Colonic mucosa (tissue), 4 donors: ENCODE measurements at regions not wholly inside any gene's neighbourhood (a gene's known extent, or its start where the extent isn't known, plus 50 kb on each side); places are given as distances from the start of the nearest gene placed in this dataset.

ENCODE experiments used
- DNase-seq: peaks from one replicate; pipeline ENCODE4 v3.0.0-alpha.2; 2020
- H3K27ac ChIP-seq: fragments of 200-600 bp; one replicate; pipeline ENCODE4 v1.8.0; 2021
- H3K27me3 ChIP-seq: fragments of 200-600 bp; one replicate; pipeline ENCODE4 v1.8.0; 2021
- H3K36me3 ChIP-seq: fragments of 200-600 bp; one replicate; pipeline ENCODE4 v1.8.0; 2021
- H3K4me1 ChIP-seq: fragments of 200-600 bp; one replicate; pipeline ENCODE4 v1.8.0; 2021; ENCODE audit warnings: mild to moderate bottlenecking
- H3K4me3 ChIP-seq: fragments of 200-600 bp; one replicate; pipeline ENCODE4 v1.8.0; 2021
- H3K9ac ChIP-seq, 2 donors: one replicate each; pipeline ENCODE4 v1.7.0; 2013; ENCODE audit warnings: control low read depth in 2 of 2, low read depth in 2 of 2, low read length in 2 of 2
- H3K9me3 ChIP-seq: fragments of 200-600 bp; one replicate; pipeline ENCODE4 v1.8.0; 2021
- CTCF ChIP-seq: fragments of 200-600 bp; IDR thresholded peaks from one replicate; pipeline ENCODE4 v1.8.0; 2022; ENCODE audit warnings: antibody characterized with exemption, mild to moderate bottlenecking
- intact Hi-C: fragments of 100-400 bp; cut with DNase I; formaldehyde crosslinking; loops from one replicate; pipeline ENCODE4 v1.14.1; 2022
- donor health status: healthy.
- donor health status: DM: no; HTN: no; CAD: no.
- donor health status: DM: no; HTN: no; CAD: no.

- no peak for TF ChIP-seq CTCF
- Histone ChIP-seq H3K9me3 (no peaks in the 10 kb centered on the region), H3K27me3 (no peaks in the 10 kb centered on the region), H3K27ac (no peak overlapping the region), H3K36me3 (no peaks in the 10 kb centered on the region), H3K4me1 (no peaks in the 10 kb centered on the region), H3K9ac (no peak overlapping the region), H3K4me3 (no peak overlapping the region)
- DNase-seq, result no peak
- intact Hi-C loops, result no loop called here
Observed at GRCh38 chr4:62243895-62244294, 1043.8 kb downstream of the ADGRL3 start.

- Histone ChIP-seq H3K27me3 (no peaks in the 10 kb centered on the region), H3K27ac (no peak overlapping the region), H3K9ac (no peak overlapping the region), H3K4me3 (no peak overlapping the region), H3K9me3 (no peaks in the 10 kb centered on the region), H3K4me1 (no peaks in the 10 kb centered on the region), H3K36me3 (no peaks in the 10 kb centered on the region)
- TF ChIP-seq CTCF, result no peak
- intact Hi-C loops, result no loop called here
- DNase-seq, result no peak
Observed at GRCh38 chr4:62235911-62236310, 1035.8 kb downstream of the ADGRL3 start.

- no peaks in the 10 kb centered on the region for H3K4me1 ChIP-seq
- no peak for TF ChIP-seq CTCF
- no peaks in the 10 kb centered on the region for H3K36me3 ChIP-seq
- no peaks in the 10 kb centered on the region for H3K9me3 ChIP-seq
- DNase-seq, result no peak
- H3K9ac ChIP-seq, result no peak overlapping the region
- H3K27me3 ChIP-seq, result no peaks in the 10 kb centered on the region
- intact Hi-C loops, result no loop called here
- H3K4me3 ChIP-seq, result no peak overlapping the region
- H3K27ac ChIP-seq, result no peak overlapping the region
Observed at GRCh38 chr4:62232814-62233213, 1032.7 kb downstream of the ADGRL3 start.

GRCh38 chr4:62231994-62232393, 1031.9 kb downstream of the ADGRL3 start:
- Histone ChIP-seq H3K4me1 (no peaks in the 10 kb centered on the region), H3K36me3 (no peaks in the 10 kb centered on the region), H3K9me3 (no peaks in the 10 kb centered on the region), H3K27ac (no peak overlapping the region), H3K9ac (no peak overlapping the region), H3K27me3 (no peaks in the 10 kb centered on the region), H3K4me3 (no peak overlapping the region)
- DNase-seq, result no peak
- intact Hi-C loops, result no loop called here
- TF ChIP-seq CTCF, result no peak

- DNase-seq, result no peak
Observed at GRCh38 chr4:62226082-62226481, 1026.0 kb downstream of the ADGRL3 start.

More at GRCh38 chr4:62226082-62226481, 1026.0 kb downstream of the ADGRL3 start:
- Histone ChIP-seq H3K4me1 (no peaks in the 10 kb centered on the region), H3K27ac (no peak overlapping the region), H3K9ac (no peak overlapping the region), H3K27me3 (no peaks in the 10 kb centered on the region), H3K36me3 (no peaks in the 10 kb centered on the region), H3K9me3 (no peaks in the 10 kb centered on the region), H3K4me3 (no peak overlapping the region)
- intact Hi-C loops, result no loop called here
- TF ChIP-seq CTCF, result no peak
